Tibial nerve (tissue), 4 donors: ENCODE measurements at regions not wholly inside any gene's neighbourhood (a gene's known extent, or its start where the extent isn't known, plus 50 kb on each side); places are given as distances from the start of the nearest gene placed in this dataset.

Experiments
- DNase-seq, 2 donors: peaks; one replicate each; pipeline ENCODE4 v3.0.0-alpha.2; 2019; ENCODE audit warnings: low spot score in 2 of 2
- H3K27ac ChIP-seq, 4 donors: fragments of 200-600 bp; sonication (generic) in 3 of 4; one replicate each; pipeline ENCODE4 v1.5.1; 2017 to 2019; ENCODE audit warnings: mild to moderate bottlenecking in 1 of 4
- H3K27me3 ChIP-seq, 2 donors: fragments of 200-600 bp; sonication (generic) in 1 of 2; one replicate each; pipeline versions ENCODE4 v1.5.1 to v1.6.0; 2017 to 2019
- H3K36me3 ChIP-seq, 3 donors: fragments of 200-600 bp; sonication (generic); one replicate each; pipeline ENCODE4 v1.5.1; 2018 to 2019
- H3K4me1 ChIP-seq, 4 donors: fragments of 200-600 bp; sonication (generic) in 3 of 4; one replicate each; pipeline ENCODE4 v1.5.1; 2017 to 2019
- H3K4me3 ChIP-seq, 4 donors: fragments of 200-600 bp; sonication (generic) in 3 of 4; one replicate each; pipeline ENCODE4 v1.5.1; 2017 to 2019; ENCODE audit warnings: mild to moderate bottlenecking in 1 of 4, moderate library complexity in 1 of 4
- H3K9me3 ChIP-seq, 4 donors: fragments of 200-600 bp; sonication (generic) in 3 of 4; one replicate each; pipeline ENCODE4 v1.5.1; 2017 to 2019
- CTCF ChIP-seq, 5 experiments: fragments of 200-600 bp in 3 of 5; fragments of 450-650 bp in 2 of 5; sonication (generic) in 3 of 5; IDR thresholded peaks; one replicate each; pipeline ENCODE4 v1.5.1; 2016 to 2019; ENCODE audit warnings: antibody characterized with exemption in 5 of 5, mild to moderate bottlenecking in 3 of 5, moderate library complexity in 2 of 5
- EP300 ChIP-seq, 2 donors: sonication (generic); formaldehyde crosslinking; IDR thresholded peaks; one replicate each; pipeline ENCODE4 v1.6.1; 2017; ENCODE audit warnings: antibody characterized with exemption in 2 of 2, mild to moderate bottlenecking in 1 of 2
- POLR2A ChIP-seq, 2 donors: fragments of 450-650 bp; IDR thresholded peaks; one replicate each; pipeline ENCODE4 v1.6.1; 2017; ENCODE audit warnings: antibody characterized with exemption in 2 of 2, mild to moderate bottlenecking in 2 of 2, moderate library complexity in 2 of 2
- WGBS, 2 donors: methylation state at CpG; one replicate each; pipeline ENCODE4 v1.1.5; 2018; 5-methylcytosine and 5-hydroxymethylcytosine counted together

- no peaks in the 10 kb centered on the region for H3K4me1 ChIP-seq
- H3K27ac ChIP-seq, result no peak overlapping the region
- TF ChIP-seq POLR2A (IDR thresholded peaks at IDR 0.05) (no peak), EP300 (IDR thresholded peaks at IDR 0.05) (no peak), CTCF (IDR thresholded peaks at IDR 0.05) (no peak)
- H3K27me3 ChIP-seq, result no peaks in the 10 kb centered on the region
- no peak overlapping the region for H3K4me3 ChIP-seq
- DNase-seq, result no peak
- no peaks in the 10 kb centered on the region for H3K36me3 ChIP-seq
- no peaks in the 10 kb centered on the region for H3K9me3 ChIP-seq
These were observed 121.1 kb upstream of the PPP2R3A start for GRCh38 chr3:135844386-135844785.

GRCh38 chr3:135848051-135848450 is 117.5 kb upstream of the PPP2R3A start:
- TF ChIP-seq CTCF (IDR thresholded peaks at IDR 0.05) (no peak), EP300 (IDR thresholded peaks at IDR 0.05) (no peak), POLR2A (IDR thresholded peaks at IDR 0.05) (no peak)
- Histone ChIP-seq H3K36me3 (no peaks in the 10 kb centered on the region), H3K27ac (no peak overlapping the region), H3K4me1 (no peaks in the 10 kb centered on the region), H3K27me3 (no peaks in the 10 kb centered on the region), H3K9me3 (no peaks in the 10 kb centered on the region), H3K4me3 (no peak overlapping the region)
- DNase-seq, result no peak
- WGBS, 2 donors, result 84 to 89% methylated on average over 1 of the region's 1 CpG

- Histone ChIP-seq H3K9me3 (no peaks in the 10 kb centered on the region), H3K36me3 (no peaks in the 10 kb centered on the region), H3K4me3 (no peak overlapping the region), H3K27ac (no peak overlapping the region), H3K27me3 (no peaks in the 10 kb centered on the region), H3K4me1 (no peaks in the 10 kb centered on the region)
- no peak for DNase-seq
- TF ChIP-seq EP300 (IDR thresholded peaks at IDR 0.05) (no peak), CTCF (IDR thresholded peaks at IDR 0.05) (no peak), POLR2A (IDR thresholded peaks at IDR 0.05) (no peak)
These were observed 115.7 kb upstream of the PPP2R3A start for GRCh38 chr3:135849827-135850226.

GRCh38 chr3:135851201-135852081 is 114.1 kb upstream of the PPP2R3A start:
- no peak for DNase-seq
- WGBS, 2 donors, result 38 to 59% methylated on average over 4 of the region's 4 CpGs
- no peak overlapping the region for H3K27ac ChIP-seq
- no peak overlapping the region for H3K4me3 ChIP-seq
- H3K4me1 ChIP-seq, result no peaks in the 10 kb centered on the region
- H3K27me3 ChIP-seq, result no peaks in the 10 kb centered on the region
- no peaks in the 10 kb centered on the region for H3K9me3 ChIP-seq
- TF ChIP-seq CTCF (IDR thresholded peaks at IDR 0.05) (no peak), POLR2A (IDR thresholded peaks at IDR 0.05) (no peak), EP300 (IDR thresholded peaks at IDR 0.05) (no peak)
- no peaks in the 10 kb centered on the region for H3K36me3 ChIP-seq

GRCh38 chr3:135853981-135854380 is 111.5 kb upstream of the PPP2R3A start:
- TF ChIP-seq CTCF (IDR thresholded peaks at IDR 0.05), result no peak
- H3K36me3 ChIP-seq, result no peaks in the 10 kb centered on the region
- no peak overlapping the region for H3K4me3 ChIP-seq
- 44 to 54% methylated on average over 2 of the region's 2 CpGs for whole genome bisulfite sequencing, 2 donors
- H3K4me1 ChIP-seq, result no peaks in the 10 kb centered on the region
- H3K27me3 ChIP-seq, result no peaks in the 10 kb centered on the region
- DNase-seq, result no peak
- H3K27ac ChIP-seq, result no peak overlapping the region
- no peaks in the 10 kb centered on the region for H3K9me3 ChIP-seq
